HEK293 (cell line): ENCODE measurements at regions not wholly inside any gene's neighbourhood (a gene's known extent, or its start where the extent isn't known, plus 50 kb on each side); places are given as distances from the start of the nearest gene placed in this dataset.

Experiments used
- CTCF ChIA-PET: fragments of 350-600 bp; formaldehyde crosslinking; extraction: SDS; loops from one replicate; lab custom pipeline; 2021; ENCODE audit warnings: antibody characterized with exemption; lab: Yijun Ruan, JAX
- POLR2A ChIA-PET: fragments of 300-600 bp; formaldehyde crosslinking; extraction: SDS; loops from one replicate; lab custom pipeline; 2020; ENCODE audit warnings: antibody characterized with exemption, inconsistent platforms; lab: Yijun Ruan, JAX
- H3K27ac ChIP-seq: fragments of 200-500 bp; sonication (Bioruptor generic); 2 replicates; pipeline ENCODE4 v1.5.1; 2014; ENCODE audit warnings: low read depth, low read length, control low read depth, inconsistent platforms; ENCODE audit errors: extremely low read depth
- H3K36me3 ChIP-seq, 2 experiments: fragments of 200-500 bp in 1 of 2; sonication (Bioruptor generic) in 1 of 2; 1 replicate in 1 of 2; 2 replicates in 1 of 2; pipeline ENCODE4 v1.5.1; 2014 to 2017; ENCODE audit warnings: inconsistent platforms in 2 of 2, low read length in 2 of 2; ENCODE audit not compliant: control insufficient read depth in 2 of 2, insufficient read depth in 1 of 2
- H3K4me1 ChIP-seq: fragments of 200-500 bp; sonication (Bioruptor generic); 2 replicates; pipeline ENCODE4 v1.5.1; 2014; ENCODE audit warnings: mild to moderate bottlenecking, low read length, inconsistent platforms; ENCODE audit not compliant: control insufficient read depth, insufficient read depth
- H3K4me3 ChIP-seq: 2 replicates; pipeline ENCODE4 v1.5.1; 2011; ENCODE audit warnings: low read depth, mild to moderate bottlenecking, control low read depth, low read length, moderate library complexity
- H3K9me3 ChIP-seq: fragments of 200-500 bp; sonication (Bioruptor generic); 2 replicates; pipeline ENCODE4 v1.5.1; 2014; ENCODE audit warnings: low read depth, low read length, inconsistent platforms; ENCODE audit not compliant: control insufficient read depth, insufficient read depth
- EGR2 ChIP-seq: fragments of 450-650 bp; formaldehyde crosslinking; IDR thresholded peaks from 2 replicates; pipeline ENCODE4 v1.5.1; 2016; ENCODE audit warnings: low read depth, missing biosample characterization, missing genetic modification characterization
- GLIS1 ChIP-seq: fragments of 450-650 bp; formaldehyde crosslinking; IDR thresholded peaks from 2 replicates; pipeline ENCODE4 v1.5.1; 2016; ENCODE audit warnings: missing biosample characterization, missing genetic modification characterization
- PRDM10 ChIP-seq: fragments of 450-650 bp; formaldehyde crosslinking; IDR thresholded peaks from 2 replicates; pipeline ENCODE4 v1.5.1; 2016; ENCODE audit warnings: missing biosample characterization, missing genetic modification characterization
- PRDM4 ChIP-seq: fragments of 450-650 bp; formaldehyde crosslinking; IDR thresholded peaks from 2 replicates; pipeline ENCODE4 v1.5.1; 2017; ENCODE audit warnings: missing biosample characterization, missing genetic modification characterization
- REPIN1 ChIP-seq: fragments of 450-650 bp; formaldehyde crosslinking; IDR thresholded peaks from 2 replicates; pipeline ENCODE4 v1.5.1; 2017; ENCODE audit warnings: missing biosample characterization, missing genetic modification characterization, low read depth
- TCF7L2 ChIP-seq: IDR thresholded peaks from 2 replicates; pipeline ENCODE4 v1.6.1; 2011; ENCODE audit warnings: low read depth, mild to moderate bottlenecking, inconsistent platforms, low read length, moderate library complexity, borderline replicate concordance
- ZBTB17 ChIP-seq: fragments of 450-650 bp; formaldehyde crosslinking; IDR thresholded peaks from 2 replicates; pipeline ENCODE4 v1.5.1; 2016; ENCODE audit warnings: missing biosample characterization, missing genetic modification characterization
- ZNF19 ChIP-seq: fragments of 450-650 bp; formaldehyde crosslinking; IDR thresholded peaks from 2 replicates; pipeline ENCODE4; 2016; ENCODE audit warnings: missing biosample characterization, missing genetic modification characterization, low read depth
- ZNF324 ChIP-seq: fragments of 450-650 bp; formaldehyde crosslinking; IDR thresholded peaks from 2 replicates; pipeline ENCODE4 v1.5.1; 2016; ENCODE audit warnings: missing biosample characterization, missing genetic modification characterization
- ZNF544 ChIP-seq: fragments of 450-650 bp; formaldehyde crosslinking; IDR thresholded peaks from 2 replicates; pipeline ENCODE4 v1.5.0; 2017; ENCODE audit warnings: missing biosample characterization, missing genetic modification characterization
- ZNF549 ChIP-seq: fragments of 450-650 bp; IDR thresholded peaks from 2 replicates; pipeline ENCODE4 v1.5.1; 2018; ENCODE audit warnings: missing biosample characterization, missing genetic modification characterization, mild to moderate bottlenecking, inconsistent platforms, moderate library complexity
- ZNF777 ChIP-seq: fragments of 450-650 bp; formaldehyde crosslinking; IDR thresholded peaks from 2 replicates; pipeline ENCODE4 v1.5.1; 2017; ENCODE audit warnings: missing biosample characterization, missing genetic modification characterization, borderline replicate concordance
- ZSCAN18 ChIP-seq: fragments of 450-650 bp; formaldehyde crosslinking; IDR thresholded peaks from 2 replicates; pipeline ENCODE4 v1.5.1; 2016; ENCODE audit warnings: missing biosample characterization, missing genetic modification characterization
- ZXDB ChIP-seq: fragments of 450-650 bp; formaldehyde crosslinking; IDR thresholded peaks from 2 replicates; pipeline ENCODE4 v1.5.1; 2016; ENCODE audit warnings: missing biosample characterization, missing genetic modification characterization

- Histone ChIP-seq H3K4me1 (no peaks in the 10 kb centered on the region), H3K4me3 (no peak overlapping the region), H3K9me3 (no peaks in the 10 kb centered on the region), H3K36me3 (no peaks in the 10 kb centered on the region), H3K27ac (no peak overlapping the region)
- POLR2A ChIA-PET = interaction anchor here (0.5 kb wide), 1 partner anchor 21 kb away, joined by 4 read pairs; no protein-coding TSS in a partner anchor
- CTCF ChIA-PET = no interaction called here
- no peak for TF ChIP-seq ZBTB17
- TF ChIP-seq ZNF324 (tag by site-specific recombination) = no peak
- no peak for TF ChIP-seq REPIN1 (tag by site-specific recombination)
- TF ChIP-seq, all 188 proteins: peak for 0
Measured at GRCh38 chr7:46210467-46210866, 289.4 kb upstream of the IGFBP3 start.

GRCh38 chr7:46209611-46210388 lies 288.7 kb upstream of the IGFBP3 start:
- no peak for TF ChIP-seq GLIS1 (tag by site-specific recombination)
- ChIA-PET CTCF (no interaction called here), POLR2A (no interaction called here)
- H3K9me3 ChIP-seq = no peaks in the 10 kb centered on the region
- H3K27ac ChIP-seq = no peak overlapping the region
- H3K4me3 ChIP-seq = no peak overlapping the region
- H3K4me1 ChIP-seq = no peaks in the 10 kb centered on the region
- no peaks in the 10 kb centered on the region for H3K36me3 ChIP-seq

- Histone ChIP-seq H3K36me3 (no peaks in the 10 kb centered on the region), H3K9me3 (no peaks in the 10 kb centered on the region), H3K27ac (no peak overlapping the region)
- POLR2A ChIA-PET = no interaction called here
- TF ChIP-seq ZNF19 (no peak), ZNF777 (no peak), ZXDB (no peak), PRDM10 (no peak), ZSCAN18 (tag by site-specific recombination) (no peak), PRDM4 (tag by site-specific recombination) (no peak), TCF7L2 (no peak), EGR2 (tag by site-specific recombination) (no peak), ZNF549 (tag by site-specific recombination) (no peak), ZNF544 (tag by site-specific recombination) (no peak)
- TF ChIP-seq, all 188 proteins: peak for 0
- CTCF ChIA-PET = no interaction called here
- H3K4me1 ChIP-seq = no peaks in the 10 kb centered on the region
- no peak overlapping the region for H3K4me3 ChIP-seq
Measured at GRCh38 chr7:46208635-46209525, 287.8 kb upstream of the IGFBP3 start.
